Lower lobe of right lung (tissue), 2 donors: ENCODE measurements at regions not wholly inside any gene's neighbourhood (a gene's known extent, or its start where the extent isn't known, plus 50 kb on each side); places are given as distances from the start of the nearest gene placed in this dataset.

Experiments used
- ATAC-seq, 2 donors: fragments of 200-7000 bp; cut with Tn5 transposase; one replicate each; pipeline ENCODE4 v1.9.1; 2020 to 2022; ENCODE audit warnings: mild to moderate bottlenecking in 2 of 2, moderate library complexity in 2 of 2
- DNase-seq: peaks from one replicate; pipeline ENCODE4 v3.0.0-alpha.2; 2020
- H3K27ac ChIP-seq: fragments of 200-600 bp; one replicate; pipeline ENCODE4 v1.8.0; 2022
- H3K27me3 ChIP-seq: fragments of 200-600 bp; one replicate; pipeline ENCODE4 v1.8.0; 2022; ENCODE audit warnings: low read depth
- H3K36me3 ChIP-seq: fragments of 200-600 bp; one replicate; pipeline ENCODE4 v1.8.0; 2022; ENCODE audit warnings: mild to moderate bottlenecking
- H3K4me1 ChIP-seq: fragments of 200-600 bp; one replicate; pipeline ENCODE4 v1.8.0; 2022
- H3K4me3 ChIP-seq: fragments of 200-600 bp; one replicate; pipeline ENCODE4 v1.8.0; 2022; ENCODE audit warnings: mild to moderate bottlenecking
- H3K9me3 ChIP-seq: fragments of 200-600 bp; one replicate; pipeline ENCODE4 v1.8.0; 2022
- intact Hi-C: fragments of 100-400 bp; cut with DNase I; formaldehyde crosslinking; loops from one replicate; pipeline ENCODE4 v1.11.0; 2022
- TF ChIP-seq, protein P1 (sequence below): fragments of 200-600 bp; IDR thresholded peaks from one replicate; pipeline ENCODE4 v1.8.0; 2022; ENCODE audit warnings: antibody characterized with exemption, mild to moderate bottlenecking
- donor health status: DM: no; HTN: yes; CAD: no; lungs with severe emphysema.

DNA sequence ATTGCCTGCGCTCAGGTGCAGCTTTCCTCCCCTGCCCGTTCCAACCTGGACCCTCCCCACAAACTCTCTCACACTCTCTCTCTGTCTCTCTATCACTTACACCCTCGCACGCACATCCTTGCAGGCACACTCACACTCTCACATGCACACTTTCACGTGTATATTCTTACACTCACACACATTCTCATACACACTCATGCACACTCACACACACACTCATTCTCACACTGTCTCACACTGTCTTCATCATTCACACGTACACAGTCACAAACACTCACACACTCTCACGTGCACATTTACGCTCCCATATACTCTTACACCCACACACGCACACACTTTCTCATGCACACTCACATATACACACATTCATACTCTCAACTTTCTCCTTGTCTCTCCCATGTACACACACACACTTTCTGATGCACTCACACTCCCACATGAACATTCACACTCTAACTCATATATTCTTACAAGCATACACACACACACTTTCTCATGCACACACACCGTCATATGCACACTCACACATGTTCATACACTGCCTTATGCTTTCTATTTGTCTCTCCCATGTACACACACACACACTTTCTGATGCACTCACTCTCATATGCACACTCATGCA lies 229.3 kb downstream of the SNX18 start:
- TF ChIP-seq, protein P1, sequence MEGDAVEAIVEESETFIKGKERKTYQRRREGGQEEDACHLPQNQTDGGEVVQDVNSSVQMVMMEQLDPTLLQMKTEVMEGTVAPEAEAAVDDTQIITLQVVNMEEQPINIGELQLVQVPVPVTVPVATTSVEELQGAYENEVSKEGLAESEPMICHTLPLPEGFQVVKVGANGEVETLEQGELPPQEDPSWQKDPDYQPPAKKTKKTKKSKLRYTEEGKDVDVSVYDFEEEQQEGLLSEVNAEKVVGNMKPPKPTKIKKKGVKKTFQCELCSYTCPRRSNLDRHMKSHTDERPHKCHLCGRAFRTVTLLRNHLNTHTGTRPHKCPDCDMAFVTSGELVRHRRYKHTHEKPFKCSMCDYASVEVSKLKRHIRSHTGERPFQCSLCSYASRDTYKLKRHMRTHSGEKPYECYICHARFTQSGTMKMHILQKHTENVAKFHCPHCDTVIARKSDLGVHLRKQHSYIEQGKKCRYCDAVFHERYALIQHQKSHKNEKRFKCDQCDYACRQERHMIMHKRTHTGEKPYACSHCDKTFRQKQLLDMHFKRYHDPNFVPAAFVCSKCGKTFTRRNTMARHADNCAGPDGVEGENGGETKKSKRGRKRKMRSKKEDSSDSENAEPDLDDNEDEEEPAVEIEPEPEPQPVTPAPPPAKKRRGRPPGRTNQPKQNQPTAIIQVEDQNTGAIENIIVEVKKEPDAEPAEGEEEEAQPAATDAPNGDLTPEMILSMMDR, result no peak
- peaks cover 31% of the 10 kb centered on the region for H3K4me1 ChIP-seq
- H3K36me3 ChIP-seq, result no peaks in the 10 kb centered on the region
- DNase-seq (no peak), ATAC-seq (no peak)
- no peak overlapping the region for H3K4me3 ChIP-seq
- no peak overlapping the region for H3K27ac ChIP-seq
- intact Hi-C loops, result no loop called here
- no peaks in the 10 kb centered on the region for H3K27me3 ChIP-seq
- no peaks in the 10 kb centered on the region for H3K9me3 ChIP-seq

DNA sequence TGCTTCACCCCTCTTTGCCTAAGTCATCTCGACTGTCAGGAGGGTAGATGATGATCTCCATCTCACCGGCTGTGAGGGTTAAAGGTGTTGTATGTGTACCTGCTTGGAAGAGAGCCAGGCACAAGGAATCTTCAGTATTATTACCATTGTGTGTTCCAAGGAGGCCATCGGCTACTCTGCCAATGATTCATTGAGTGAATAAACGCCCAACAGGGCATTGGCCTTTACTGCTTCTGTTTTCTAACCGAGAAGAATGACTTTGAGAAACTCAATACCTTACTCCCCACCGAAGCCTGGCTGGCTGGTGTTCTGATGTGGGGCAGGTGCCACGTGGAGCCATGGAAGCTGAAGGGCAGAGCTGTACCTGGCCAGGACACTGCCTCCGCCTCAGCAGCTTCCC lies 228.8 kb downstream of the SNX18 start:
- Histone ChIP-seq H3K4me1 (peaks cover 31% of the 10 kb centered on the region), H3K27me3 (no peaks in the 10 kb centered on the region), H3K4me3 (no peak overlapping the region), H3K36me3 (no peaks in the 10 kb centered on the region), H3K9me3 (no peaks in the 10 kb centered on the region), H3K27ac (no peak overlapping the region)
- intact Hi-C loops, result no loop called here
- TF ChIP-seq, protein P1, result no peak
- DNase-seq, result no peak
- no peak for ATAC-seq

DNA sequence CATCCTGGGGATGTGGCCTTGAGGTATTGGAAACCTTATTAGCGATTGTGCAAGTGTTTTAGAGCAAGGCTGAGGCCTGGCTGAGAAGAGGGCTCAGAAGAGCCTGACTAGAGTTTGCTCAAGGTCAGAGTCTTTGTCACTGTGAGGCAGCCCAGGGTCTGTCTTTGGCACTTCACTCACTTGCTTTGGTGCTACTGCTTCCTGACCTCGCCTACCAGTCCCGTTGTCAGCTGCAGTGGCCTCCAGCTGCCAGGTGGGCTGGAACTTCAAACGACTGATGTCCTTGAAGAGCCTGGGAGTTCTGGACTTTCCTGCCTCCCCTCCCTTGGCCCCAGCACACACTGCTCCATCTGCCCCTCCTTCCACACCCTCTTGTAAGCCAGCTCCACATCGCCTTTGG lies 228.0 kb downstream of the SNX18 start:
- ATAC-seq, result no peak
- intact Hi-C loops, result no loop called here
- no peaks in the 10 kb centered on the region for H3K36me3 ChIP-seq
- no peak overlapping the region for H3K27ac ChIP-seq
- no peaks in the 10 kb centered on the region for H3K27me3 ChIP-seq
- H3K4me3 ChIP-seq, result no peak overlapping the region
- DNase-seq, result no peak
- H3K4me1 ChIP-seq, result peaks cover 31% of the 10 kb centered on the region
- H3K9me3 ChIP-seq, result no peaks in the 10 kb centered on the region
- TF ChIP-seq, protein P1, result no peak

DNA sequence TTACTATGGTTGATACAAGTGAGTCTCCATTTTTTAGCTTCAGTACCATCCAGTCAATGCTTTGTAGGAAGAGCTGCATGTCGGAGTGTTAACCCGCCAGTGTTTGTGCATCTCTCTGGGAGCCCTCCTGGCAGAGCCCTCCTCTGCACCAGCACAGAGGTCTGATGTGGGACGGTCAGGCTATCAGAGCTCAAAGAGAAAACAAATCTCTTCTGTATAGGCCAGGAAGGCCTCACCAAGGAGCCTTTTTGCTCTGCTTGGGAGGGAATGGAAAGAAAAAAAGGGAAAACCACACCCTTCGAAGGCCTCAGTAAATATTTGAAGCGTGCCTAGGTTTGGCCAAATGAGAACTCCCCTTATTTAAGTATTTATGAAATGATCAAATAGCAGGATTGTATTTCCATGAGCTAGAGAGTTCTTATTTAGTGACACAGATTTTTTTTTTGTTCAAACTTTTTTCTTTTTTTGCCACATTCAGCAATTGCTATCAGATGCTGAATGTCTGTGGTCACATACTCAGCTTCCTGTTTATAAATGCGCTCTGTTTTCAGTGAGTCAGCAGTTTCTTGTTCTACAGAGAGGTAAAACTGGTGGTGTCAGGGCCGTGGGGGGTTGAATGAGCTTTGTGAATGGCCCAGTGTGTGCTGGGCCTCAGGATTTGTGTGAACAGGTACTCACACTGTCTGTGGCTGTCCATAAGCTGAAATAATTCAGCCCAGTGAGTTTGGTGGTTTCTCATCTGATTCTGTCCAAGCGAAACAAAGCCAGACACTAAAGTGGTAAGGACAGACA lies 226.6 kb downstream of the SNX18 start:
- DNase-seq (peak; percentile 54), ATAC-seq (peak; percentile 79 to 84)
- no peak overlapping the region for H3K4me3 ChIP-seq
- intact Hi-C loops, result no loop called here
- H3K4me1 ChIP-seq, result peaks cover 31% of the 10 kb centered on the region
- no peaks in the 10 kb centered on the region for H3K27me3 ChIP-seq
- TF ChIP-seq, protein P1, result no peak
- H3K27ac ChIP-seq, result peak overlapping the region; percentile 69
- H3K9me3 ChIP-seq, result no peaks in the 10 kb centered on the region
- no peaks in the 10 kb centered on the region for H3K36me3 ChIP-seq

DNA sequence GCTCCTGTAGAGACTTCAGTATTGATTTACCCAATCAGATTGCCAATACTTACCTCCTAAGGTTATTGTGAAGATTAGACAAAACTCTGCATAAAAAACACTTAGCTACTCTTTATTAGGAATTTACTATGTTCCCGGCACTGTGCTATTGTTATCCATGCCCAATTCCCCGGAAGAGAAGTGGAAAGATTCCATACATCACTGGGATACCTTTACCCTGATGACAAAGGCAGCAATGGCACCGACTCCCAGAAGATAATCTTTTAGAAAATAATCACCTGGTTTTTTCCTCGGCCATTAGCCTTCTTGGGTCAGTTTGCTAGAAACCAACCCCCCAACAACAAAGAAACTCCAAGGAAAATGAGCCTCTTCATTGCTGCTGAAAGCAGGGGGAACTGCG lies 226.0 kb downstream of the SNX18 start:
- H3K9me3 ChIP-seq, result no peaks in the 10 kb centered on the region
- DNase-seq, result no peak
- H3K27ac ChIP-seq, result peak overlapping the region; percentile 69
- peaks cover 32% of the 10 kb centered on the region for H3K4me1 ChIP-seq
- TF ChIP-seq, protein P1, result no peak
- no peaks in the 10 kb centered on the region for H3K27me3 ChIP-seq
- no peak for ATAC-seq
- intact Hi-C loops, result no loop called here
- H3K4me3 ChIP-seq, result no peak overlapping the region
- no peaks in the 10 kb centered on the region for H3K36me3 ChIP-seq
